DMS 273 (cell line): ENCODE measurements at regions not wholly inside any gene's neighbourhood (a gene's known extent, or its start where the extent isn't known, plus 50 kb on each side); places are given as distances from the start of the nearest gene placed in this dataset.

Experiments used
- DNase-seq: peaks from one replicate; lab custom pipeline; 2025; ENCODE audit not compliant: unreplicated experiment; lab: John Stamatoyannopoulos, UW

GRCh38 chr13:57784633-57785032, 153.1 kb downstream of the PCDH17 start:
- no peak for DNase-seq

GRCh38 chr13:57787058-57787791, 155.7 kb downstream of the PCDH17 start:
- no peak for DNase-seq

GRCh38 chr13:57799624-57800023, 168.1 kb downstream of the PCDH17 start:
- DNase-seq: peak; percentile 1

GRCh38 chr13:57813651-57814050, 182.1 kb downstream of the PCDH17 start:
- DNase-seq: peak; percentile 13

GRCh38 chr13:57815600-57815999, 184.1 kb downstream of the PCDH17 start:
- no peak for DNase-seq

- DNase-seq: no peak
Measured at GRCh38 chr13:57820924-57821323, 189.4 kb downstream of the PCDH17 start.

GRCh38 chr13:57823704-57824103, 192.2 kb downstream of the PCDH17 start:
- DNase-seq: no peak

GRCh38 chr13:57824121-57824520, 192.6 kb downstream of the PCDH17 start:
- no peak for DNase-seq

GRCh38 chr13:57825066-57825465, 193.5 kb downstream of the PCDH17 start:
- peak; percentile 0 for DNase-seq

GRCh38 chr13:57829496-57829895, 198.0 kb downstream of the PCDH17 start:
- no peak for DNase-seq

- DNase-seq: no peak
Measured at GRCh38 chr13:57832187-57832586, 200.6 kb downstream of the PCDH17 start.

GRCh38 chr13:57837801-57838200, 206.3 kb downstream of the PCDH17 start:
- DNase-seq: no peak

- DNase-seq: no peak
Measured at GRCh38 chr13:57843521-57843920, 212.0 kb downstream of the PCDH17 start.

GRCh38 chr13:57846600-57847173, 215.1 kb downstream of the PCDH17 start:
- DNase-seq: no peak

GRCh38 chr13:57857945-57858344, 226.4 kb downstream of the PCDH17 start:
- no peak for DNase-seq

GRCh38 chr13:57858376-57858775, 226.8 kb downstream of the PCDH17 start:
- DNase-seq: no peak

- DNase-seq: no peak
Measured at GRCh38 chr13:57862879-57863278, 231.3 kb downstream of the PCDH17 start.

- DNase-seq: no peak
Measured at GRCh38 chr13:57865600-57866294, 234.2 kb downstream of the PCDH17 start.

- no peak for DNase-seq
Measured at GRCh38 chr13:57874530-57874929, 243.0 kb downstream of the PCDH17 start.

GRCh38 chr13:57877601-57878000, 246.1 kb downstream of the PCDH17 start:
- DNase-seq: no peak

- no peak for DNase-seq
Measured at GRCh38 chr13:57878291-57878690, 246.7 kb downstream of the PCDH17 start.

- no peak for DNase-seq
Measured at GRCh38 chr13:57897225-57897624, 265.7 kb downstream of the PCDH17 start.
